Anterior cingulate cortex (tissue), 58 donors: ENCODE measurements at regions not wholly inside any gene's neighbourhood (a gene's known extent, or its start where the extent isn't known, plus 50 kb on each side); places are given as distances from the start of the nearest gene placed in this dataset.

ENCODE experiments used
- DNase-seq, 58 donors: peaks; one replicate each; lab custom pipeline; 2025; lab: John Stamatoyannopoulos, UW

DNA sequence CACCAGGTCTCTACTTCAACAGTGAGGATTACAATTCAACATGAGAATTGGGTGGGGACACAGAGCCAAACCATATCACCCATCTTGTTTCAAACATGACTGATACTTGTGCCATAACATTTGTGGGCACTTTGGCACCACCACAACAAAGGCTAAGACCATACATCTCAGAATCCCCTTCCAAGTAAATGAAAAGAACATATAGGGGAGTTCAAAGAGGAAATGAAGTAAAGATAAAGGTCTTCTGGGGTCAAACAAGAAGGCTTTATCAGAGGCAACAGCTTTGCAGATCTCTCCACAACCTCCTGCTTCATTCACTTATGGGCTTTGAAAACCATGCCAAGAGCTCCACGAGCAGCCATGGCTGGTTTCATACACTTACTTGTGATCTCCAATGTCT is 122.7 kb downstream of the ANKRD50 start:
- no peak for DNase-seq

DNA sequence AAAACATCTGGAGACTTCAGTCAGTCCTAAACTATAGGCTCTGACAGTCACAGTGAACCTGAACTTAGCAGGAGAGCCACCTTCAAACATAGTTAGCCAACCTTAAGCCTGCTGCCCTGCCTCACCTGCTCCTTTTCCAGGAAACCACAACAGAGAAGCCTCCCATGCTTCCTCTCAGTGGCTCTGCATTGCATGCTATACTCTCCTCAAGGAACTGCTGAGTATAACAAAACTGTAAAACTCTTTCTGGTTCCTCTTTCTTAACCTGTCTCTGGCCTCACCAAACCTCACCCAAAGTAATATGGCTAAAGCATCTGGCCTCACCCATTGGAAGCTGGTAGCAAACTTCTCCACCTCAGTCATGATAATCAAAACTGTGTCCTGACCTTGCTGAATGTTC is 122.1 kb downstream of the ANKRD50 start:
- no peak for DNase-seq

DNA sequence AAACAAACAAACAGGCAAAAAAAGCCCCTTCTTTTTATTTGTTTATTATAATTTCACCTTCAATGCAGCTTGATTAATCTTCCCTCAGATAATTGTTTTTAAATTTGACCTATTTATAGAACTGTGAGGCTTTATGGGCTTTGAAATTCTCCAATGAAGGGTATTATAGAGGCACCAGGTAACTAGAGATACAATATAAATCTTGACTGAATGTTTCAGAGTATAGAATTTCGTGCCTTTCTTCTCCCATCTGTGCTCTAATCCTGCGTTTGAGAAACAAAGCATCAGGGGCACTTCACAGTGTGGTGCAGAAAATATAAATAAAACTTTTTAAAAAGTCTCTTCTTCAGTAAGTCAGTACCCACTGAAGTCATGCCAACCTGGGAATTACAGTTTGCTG is 120.9 kb downstream of the ANKRD50 start:
- DNase-seq, result no peak

GRCh38 chr4:124593494-124593893 is 119.0 kb downstream of the ANKRD50 start:
- DNase-seq, result no peak

DNA sequence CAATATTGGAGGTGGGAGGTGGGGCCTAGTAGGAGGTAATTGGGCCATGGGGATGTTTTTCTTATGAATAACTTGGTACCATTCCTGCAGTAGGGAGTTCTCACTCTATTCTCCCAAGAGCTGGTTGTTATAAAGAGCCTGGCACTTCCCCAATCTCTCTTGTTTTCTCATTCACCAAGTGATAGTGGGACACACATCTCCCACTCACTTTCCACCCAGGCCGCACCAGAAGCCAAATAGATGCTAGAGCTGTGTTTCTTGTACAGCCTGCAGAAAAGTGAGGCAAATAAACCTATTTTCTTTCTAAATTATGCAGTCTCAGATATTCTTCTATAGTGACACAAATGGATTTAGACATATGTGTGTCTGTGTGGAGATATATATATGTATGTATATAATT is 117.6 kb downstream of the ANKRD50 start:
- DNase-seq, result peak in 16 of 58 donors; percentile 0 to 31 (median 2)

DNA sequence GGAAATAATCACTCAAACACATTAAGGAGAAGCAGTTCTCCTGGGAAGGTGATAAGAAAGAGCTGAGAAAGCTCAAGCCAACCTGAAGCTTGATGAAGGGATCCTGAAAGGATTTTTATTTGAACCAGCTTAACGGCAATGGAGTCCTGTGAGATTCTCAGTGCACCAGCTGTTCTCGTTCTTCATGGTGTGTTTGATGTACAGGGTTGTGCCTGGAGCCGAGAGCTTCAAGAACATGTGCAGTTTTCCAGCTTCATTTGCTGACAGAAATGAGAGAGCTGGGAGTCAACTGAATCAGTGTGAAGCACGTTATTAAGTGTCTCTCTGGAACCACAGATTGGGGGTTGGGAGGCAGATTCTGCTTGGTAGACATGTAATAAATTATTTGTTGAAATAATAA is 115.7 kb downstream of the ANKRD50 start:
- DNase-seq, result no peak

- DNase-seq, result no peak
Observed at GRCh38 chr4:124610211-124610610, 102.3 kb downstream of the ANKRD50 start.
